ENCODE measurements at regions not wholly inside any gene's neighbourhood (a gene's known extent, or its start where the extent isn't known, plus 50 kb on each side); places are given as distances from the start of the nearest gene placed in this dataset.
"Not testable (repeated sequence)": the region's sequence is repeated elsewhere in the genome, so short reads cannot be mapped to it uniquely, and the experiment has no call there.

- Histone ChIP-seq H3K27ac (ENCODE audit: low read length) (no peak overlapping the region), H3K27me3 (ENCODE audit: low read length) (no peaks in the 10 kb centered on the region), H3K9ac (ENCODE audit: low read length) (no peak overlapping the region), H3K79me2 (ENCODE audit: low read length) (no peaks in the 10 kb centered on the region), H3K9me2 (replicated peaks; ENCODE audit: insufficient read depth, low read length) (no peaks in the 10 kb centered on the region), H4K20me1 (ENCODE audit: insufficient read depth, low read depth, low read length) (no peaks in the 10 kb centered on the region), H3K36me3 (ENCODE audit: insufficient read depth, low read length) (no peaks in the 10 kb centered on the region), H3K9me3 (ENCODE audit: low read length) (no peaks in the 10 kb centered on the region), H3K4me3 (ENCODE audit: low read length) (no peak overlapping the region), H3K4me2 (ENCODE audit: low read depth, low read length, poor library complexity, severe bottlenecking) (no peak overlapping the region), H2AFZ (ENCODE audit: low read length) (no peak overlapping the region), H3K4me1 (ENCODE audit: low read length) (no peaks in the 10 kb centered on the region)
- no peak for DNase-seq
These were observed 90.9 kb upstream of the LRPAP1 start for GRCh38 chr4:3623106-3623505.

DNA sequence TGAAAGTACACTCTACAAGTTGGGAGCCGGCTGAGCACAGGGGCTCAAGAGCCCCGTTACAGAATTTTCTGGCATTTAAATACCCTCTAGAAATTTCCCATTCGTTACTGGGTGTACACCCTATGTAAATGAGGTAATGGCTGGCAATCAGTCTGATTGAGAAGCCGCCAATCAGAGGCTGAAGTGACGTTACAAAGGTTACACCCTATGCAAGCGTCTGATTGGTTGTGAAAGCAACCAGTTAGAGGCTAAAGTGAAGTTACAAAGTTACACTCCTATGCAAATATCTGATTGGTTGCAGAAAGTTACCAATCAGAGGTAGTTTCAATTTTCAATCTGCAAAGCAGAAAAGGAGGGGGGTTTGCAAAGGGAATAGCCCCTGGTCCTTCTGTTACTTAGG lies 88.1 kb upstream of the LRPAP1 start:
- not testable (repeated sequence) for H3K4me1 ChIP-seq (ENCODE audit: low read length); H4K20me1 ChIP-seq (ENCODE audit: insufficient read depth, low read depth, low read length); H3K9ac ChIP-seq (ENCODE audit: low read length); H3K36me3 ChIP-seq (ENCODE audit: insufficient read depth, low read length); H3K9me3 ChIP-seq (ENCODE audit: low read length); H3K79me2 ChIP-seq (ENCODE audit: low read length); H3K4me2 ChIP-seq (ENCODE audit: low read depth, low read length, poor library complexity, severe bottlenecking); H2AFZ ChIP-seq (ENCODE audit: low read length); H3K27ac ChIP-seq (ENCODE audit: low read length); H3K9me2 ChIP-seq (replicated peaks; ENCODE audit: insufficient read depth, low read length); H3K4me3 ChIP-seq (ENCODE audit: low read length); H3K27me3 ChIP-seq (ENCODE audit: low read length)
- peak; percentile 62 for DNase-seq

GRCh38 chr4:3619698-3620097 lies 87.5 kb upstream of the LRPAP1 start:
- not testable (repeated sequence) for H4K20me1 ChIP-seq (ENCODE audit: insufficient read depth, low read depth, low read length); H3K9me2 ChIP-seq (replicated peaks; ENCODE audit: insufficient read depth, low read length); DNase-seq; H3K9ac ChIP-seq (ENCODE audit: low read length); H3K4me3 ChIP-seq (ENCODE audit: low read length); H3K4me1 ChIP-seq (ENCODE audit: low read length); H3K9me3 ChIP-seq (ENCODE audit: low read length); H2AFZ ChIP-seq (ENCODE audit: low read length); H3K27me3 ChIP-seq (ENCODE audit: low read length); H3K79me2 ChIP-seq (ENCODE audit: low read length); H3K4me2 ChIP-seq (ENCODE audit: low read depth, low read length, poor library complexity, severe bottlenecking); H3K27ac ChIP-seq (ENCODE audit: low read length); H3K36me3 ChIP-seq (ENCODE audit: insufficient read depth, low read length)

- not testable (repeated sequence) for DNase-seq; H3K27me3 ChIP-seq (ENCODE audit: low read length)
These were observed 86.1 kb upstream of the LRPAP1 start for GRCh38 chr4:3618341-3618740.

DNA sequence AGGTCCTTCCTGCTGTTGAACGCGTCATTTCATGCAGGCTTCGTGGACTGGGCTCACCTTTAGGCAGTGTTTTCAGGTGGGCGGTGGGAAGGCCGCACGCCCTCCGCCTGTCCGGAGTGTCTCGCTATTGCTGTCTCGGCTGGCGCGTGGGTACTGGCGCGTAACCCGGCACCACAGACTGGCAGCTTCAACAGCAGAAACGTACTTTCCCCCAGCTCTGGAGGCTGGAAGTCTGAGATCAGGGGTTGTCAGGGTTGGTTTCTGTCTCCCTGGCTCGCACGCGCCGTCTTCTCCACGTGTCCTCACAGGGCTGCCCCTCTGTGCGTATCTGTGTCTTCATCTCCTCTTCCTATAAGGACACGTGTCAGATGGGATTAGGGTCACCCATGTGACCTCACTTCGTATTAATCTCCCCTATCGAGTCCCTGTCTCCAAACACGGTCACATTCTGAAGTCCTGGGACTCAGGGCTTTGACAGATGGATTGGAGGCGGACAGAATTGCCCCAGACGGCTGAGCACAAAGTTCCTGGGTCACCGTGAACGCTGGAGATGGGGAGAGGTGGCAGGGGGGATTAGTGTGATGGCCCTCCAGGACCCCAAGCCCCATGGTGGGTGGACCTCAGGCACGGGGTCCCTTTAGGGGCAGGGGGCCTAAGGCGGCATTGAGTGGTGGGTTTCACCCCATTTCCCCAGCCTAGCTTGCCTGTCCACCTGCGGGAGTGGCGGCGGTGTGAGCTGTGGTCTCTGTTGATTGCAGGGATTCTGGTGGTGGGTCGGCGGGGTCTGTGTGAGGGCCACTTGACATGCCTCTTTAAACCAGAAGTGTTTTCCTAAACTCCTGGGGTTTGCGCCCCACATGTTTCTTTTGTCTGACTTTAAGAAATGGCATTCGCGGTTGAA lies 83.4 kb upstream of the LRPAP1 start:
- no peak overlapping the region for H3K9ac ChIP-seq (ENCODE audit: low read length)

More at GRCh38 chr4:3618341-3618740, 86.1 kb upstream of the LRPAP1 start:
- not testable (repeated sequence) for H3K4me1 ChIP-seq (ENCODE audit: low read length); H2AFZ ChIP-seq (ENCODE audit: low read length); H3K9me2 ChIP-seq (replicated peaks; ENCODE audit: insufficient read depth, low read length); H3K36me3 ChIP-seq (ENCODE audit: insufficient read depth, low read length); H3K9me3 ChIP-seq (ENCODE audit: low read length); H3K79me2 ChIP-seq (ENCODE audit: low read length); H3K4me3 ChIP-seq (ENCODE audit: low read length); H4K20me1 ChIP-seq (ENCODE audit: insufficient read depth, low read depth, low read length); H3K27ac ChIP-seq (ENCODE audit: low read length); H3K9ac ChIP-seq (ENCODE audit: low read length); H3K4me2 ChIP-seq (ENCODE audit: low read depth, low read length, poor library complexity, severe bottlenecking)

DNA sequence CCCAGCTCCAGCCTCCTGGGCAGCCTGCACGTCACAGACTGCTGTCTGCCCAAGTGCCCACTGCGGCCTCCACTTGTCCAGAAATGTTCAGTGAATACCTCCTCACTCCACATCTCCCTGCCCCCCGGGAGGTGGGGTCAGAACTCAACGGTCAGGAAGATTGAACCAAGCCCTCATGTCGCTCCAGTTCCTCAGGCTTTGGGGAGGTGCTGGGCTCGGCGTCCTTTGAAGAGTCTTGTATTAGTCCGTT lies 82.4 kb upstream of the LRPAP1 start:
- no peaks in the 10 kb centered on the region for H3K27me3 ChIP-seq (ENCODE audit: low read length)
- H3K4me2 ChIP-seq (ENCODE audit: low read depth, low read length, poor library complexity, severe bottlenecking) = no peak overlapping the region
- no peaks in the 10 kb centered on the region for H3K36me3 ChIP-seq (ENCODE audit: insufficient read depth, low read length)
- H3K4me3 ChIP-seq (ENCODE audit: low read length) = no peak overlapping the region
- no peak for DNase-seq
- H3K9ac ChIP-seq (ENCODE audit: low read length) = no peak overlapping the region
- H3K79me2 ChIP-seq (ENCODE audit: low read length) = no peaks in the 10 kb centered on the region
- no peak overlapping the region for H3K27ac ChIP-seq (ENCODE audit: low read length)
- H3K9me2 ChIP-seq (replicated peaks; ENCODE audit: insufficient read depth, low read length) = no peaks in the 10 kb centered on the region
- no peak overlapping the region for H2AFZ ChIP-seq (ENCODE audit: low read length)
- no peaks in the 10 kb centered on the region for H4K20me1 ChIP-seq (ENCODE audit: insufficient read depth, low read depth, low read length)
- no peaks in the 10 kb centered on the region for H3K9me3 ChIP-seq (ENCODE audit: low read length)
- H3K4me1 ChIP-seq (ENCODE audit: low read length) = no peaks in the 10 kb centered on the region

More for the DNA sequence above, 83.4 kb upstream of the LRPAP1 start:
- Histone ChIP-seq H2AFZ (ENCODE audit: low read length) (no peak overlapping the region), H3K9me3 (ENCODE audit: low read length) (no peaks in the 10 kb centered on the region), H3K4me1 (ENCODE audit: low read length) (no peaks in the 10 kb centered on the region), H4K20me1 (ENCODE audit: insufficient read depth, low read depth, low read length) (no peaks in the 10 kb centered on the region), H3K36me3 (ENCODE audit: insufficient read depth, low read length) (no peaks in the 10 kb centered on the region), H3K9me2 (replicated peaks; ENCODE audit: insufficient read depth, low read length) (no peaks in the 10 kb centered on the region), H3K79me2 (ENCODE audit: low read length) (no peaks in the 10 kb centered on the region), H3K27ac (ENCODE audit: low read length) (no peak overlapping the region), H3K27me3 (ENCODE audit: low read length) (no peaks in the 10 kb centered on the region), H3K4me2 (ENCODE audit: low read depth, low read length, poor library complexity, severe bottlenecking) (no peak overlapping the region), H3K4me3 (ENCODE audit: low read length) (no peak overlapping the region)
- no peak for DNase-seq

DNA sequence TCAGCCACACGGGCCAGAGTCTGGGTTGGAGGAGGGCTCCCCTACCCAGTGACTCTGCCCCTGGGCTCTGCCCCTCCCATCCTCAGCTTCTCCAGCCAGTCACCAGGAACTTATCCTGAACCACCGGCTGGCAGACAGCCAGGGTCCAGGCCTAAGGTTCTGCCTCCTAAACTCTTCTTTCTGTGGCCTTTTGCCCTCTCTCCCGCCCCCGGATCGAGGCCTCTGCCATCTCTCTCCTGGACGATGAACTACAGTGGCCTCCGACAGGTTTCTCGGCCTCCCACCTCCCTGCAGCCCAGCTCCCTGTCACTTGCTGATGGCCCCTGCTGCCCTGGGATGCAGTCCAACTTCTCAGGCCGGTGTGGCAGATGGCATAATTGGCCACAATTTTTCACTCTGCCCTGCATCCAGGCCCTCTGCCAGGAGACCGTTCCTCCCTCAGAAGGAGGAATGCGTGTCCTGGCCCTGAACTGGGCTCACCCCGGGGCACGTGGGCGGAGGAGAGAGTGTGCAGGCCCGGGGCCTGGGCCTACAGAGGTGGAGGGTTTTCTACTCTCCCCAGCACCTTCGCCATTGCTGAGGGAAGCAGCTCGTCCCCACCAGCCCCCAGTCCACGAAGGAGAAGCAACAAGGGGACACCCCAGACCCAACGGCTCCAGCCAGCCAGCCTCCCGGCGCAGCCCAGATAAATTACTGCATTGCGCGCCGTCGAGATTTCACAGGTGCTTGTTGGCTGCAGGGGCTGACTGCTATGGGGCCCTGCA lies 81.9 kb upstream of the LRPAP1 start:
- no peaks in the 10 kb centered on the region for H3K36me3 ChIP-seq (ENCODE audit: insufficient read depth, low read length)
- no peaks in the 10 kb centered on the region for H3K79me2 ChIP-seq (ENCODE audit: low read length)
- H2AFZ ChIP-seq (ENCODE audit: low read length) = no peak overlapping the region
- no peak overlapping the region for H3K27ac ChIP-seq (ENCODE audit: low read length)
- no peak overlapping the region for H3K4me2 ChIP-seq (ENCODE audit: low read depth, low read length, poor library complexity, severe bottlenecking)
- H3K27me3 ChIP-seq (ENCODE audit: low read length) = no peaks in the 10 kb centered on the region
- H3K4me3 ChIP-seq (ENCODE audit: low read length) = no peak overlapping the region
- no peaks in the 10 kb centered on the region for H4K20me1 ChIP-seq (ENCODE audit: insufficient read depth, low read depth, low read length)
- no peak overlapping the region for H3K9ac ChIP-seq (ENCODE audit: low read length)
- no peaks in the 10 kb centered on the region for H3K9me3 ChIP-seq (ENCODE audit: low read length)
- no peaks in the 10 kb centered on the region for H3K4me1 ChIP-seq (ENCODE audit: low read length)
- no peaks in the 10 kb centered on the region for H3K9me2 ChIP-seq (replicated peaks; ENCODE audit: insufficient read depth, low read length)
- DNase-seq = no peak

- no peaks in the 10 kb centered on the region for H3K27me3 ChIP-seq (ENCODE audit: low read length)
- H3K27ac ChIP-seq (ENCODE audit: low read length) = no peak overlapping the region
- DNase-seq = no peak
- no peak overlapping the region for H3K4me3 ChIP-seq (ENCODE audit: low read length)
- H2AFZ ChIP-seq (ENCODE audit: low read length) = no peak overlapping the region
- H3K9me3 ChIP-seq (ENCODE audit: low read length) = no peaks in the 10 kb centered on the region
- H3K36me3 ChIP-seq (ENCODE audit: insufficient read depth, low read length) = no peaks in the 10 kb centered on the region
- no peak overlapping the region for H3K4me2 ChIP-seq (ENCODE audit: low read depth, low read length, poor library complexity, severe bottlenecking)
- H4K20me1 ChIP-seq (ENCODE audit: insufficient read depth, low read depth, low read length) = no peaks in the 10 kb centered on the region
- no peaks in the 10 kb centered on the region for H3K9me2 ChIP-seq (replicated peaks; ENCODE audit: insufficient read depth, low read length)
- no peaks in the 10 kb centered on the region for H3K4me1 ChIP-seq (ENCODE audit: low read length)
- H3K79me2 ChIP-seq (ENCODE audit: low read length) = no peaks in the 10 kb centered on the region
- H3K9ac ChIP-seq (ENCODE audit: low read length) = no peak overlapping the region
These were observed 80.7 kb upstream of the LRPAP1 start for GRCh38 chr4:3612934-3613333.

All from Karpas-422 (cell line).